ENCODE measurements at regions not wholly inside any gene's neighbourhood (a gene's known extent, or its start where the extent isn't known, plus 50 kb on each side); places are given as distances from the start of the nearest gene placed in this dataset.

- TF ChIP-seq SP1 (IDR thresholded peaks at IDR 0.05): no peak
- TF ChIP-seq TARDBP (IDR thresholded peaks at IDR 0.05): no peak
- no peak for TF ChIP-seq NFRKB (IDR thresholded peaks at IDR 0.05)
- no peak for TF ChIP-seq SUZ12 (IDR thresholded peaks at IDR 0.05)
- TF ChIP-seq HDGF (IDR thresholded peaks at IDR 0.05; ENCODE audit: borderline replicate concordance): no peak
- TF ChIP-seq BHLHE40 (IDR thresholded peaks at IDR 0.05; ENCODE audit: borderline replicate concordance): no peak
- no peak for TF ChIP-seq FOXK2 (IDR thresholded peaks at IDR 0.05)
- TF ChIP-seq CTBP1 (IDR thresholded peaks at IDR 0.05; ENCODE audit: borderline replicate concordance): no peak
- TF ChIP-seq FOXM1 (IDR thresholded peaks at IDR 0.05; ENCODE audit: borderline replicate concordance): no peak
- TF ChIP-seq LEF1 (IDR thresholded peaks at IDR 0.05; ENCODE audit: borderline replicate concordance): no peak
- no peak for TF ChIP-seq ELF4 (IDR thresholded peaks at IDR 0.05)
- TF ChIP-seq L3MBTL2 (conservative IDR thresholded peaks at IDR 0.05): no peak
- TF ChIP-seq ZNF384 (IDR thresholded peaks at IDR 0.05): no peak
Measured at GRCh38 chr7:128146052-128146451, 95.0 kb upstream of the LEP start.
